NCI-H510A (cell line): ENCODE measurements at regions not wholly inside any gene's neighbourhood (a gene's known extent, or its start where the extent isn't known, plus 50 kb on each side); places are given as distances from the start of the nearest gene placed in this dataset.

Source experiments
- DNase-seq: peaks from one replicate; lab custom pipeline; 2025; lab: John Stamatoyannopoulos, UW

GRCh38 chr7:108973075-108973474 is 403.4 kb downstream of the DNAJB9 start:
- DNase-seq: no peak

- DNase-seq: no peak
Measured at GRCh38 chr7:108974641-108975040, 405.0 kb downstream of the DNAJB9 start.

GRCh38 chr7:108985037-108985436 is 415.4 kb downstream of the DNAJB9 start:
- no peak for DNase-seq

DNA sequence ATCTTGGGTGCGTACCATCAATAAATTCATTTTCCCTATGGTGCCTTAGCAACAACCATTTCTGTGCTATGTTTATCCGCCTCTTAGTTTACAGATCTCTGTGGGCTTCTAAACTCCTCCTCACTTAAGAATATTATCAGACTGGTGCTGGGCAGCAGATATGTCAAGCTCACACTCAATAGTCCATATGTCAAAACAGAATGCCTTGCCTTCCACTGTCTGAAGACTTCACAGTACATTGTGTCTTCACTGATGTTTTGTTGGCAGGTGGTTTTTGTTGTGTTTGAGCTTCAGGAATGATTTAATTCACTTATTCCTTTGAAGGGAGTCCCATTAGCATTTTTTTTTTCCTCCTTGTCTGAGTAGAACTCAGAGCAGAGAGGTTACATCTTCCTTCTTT is 419.6 kb downstream of the DNAJB9 start:
- DNase-seq: no peak

DNA sequence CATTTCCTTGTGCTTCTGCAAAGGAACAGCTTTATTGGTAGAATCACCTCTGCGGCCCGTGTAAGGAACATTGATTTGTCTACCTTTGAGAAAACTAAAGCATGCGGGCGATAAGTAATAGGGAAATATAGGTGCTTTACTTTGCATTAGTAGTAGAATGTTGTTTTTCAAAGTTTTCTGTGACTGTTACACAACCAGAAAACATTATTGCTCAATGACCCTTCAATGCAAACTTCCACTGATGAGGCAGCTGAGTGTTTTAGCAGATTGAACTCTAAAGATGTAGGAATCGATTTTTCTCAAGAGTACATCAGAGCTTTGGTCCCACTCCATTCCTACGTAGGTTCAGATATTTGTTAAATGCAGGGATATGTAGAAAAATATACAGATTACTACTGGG is 427.8 kb downstream of the DNAJB9 start:
- DNase-seq: no peak

- DNase-seq: no peak
Measured at GRCh38 chr7:109003742-109004141, 434.1 kb downstream of the DNAJB9 start.

DNA sequence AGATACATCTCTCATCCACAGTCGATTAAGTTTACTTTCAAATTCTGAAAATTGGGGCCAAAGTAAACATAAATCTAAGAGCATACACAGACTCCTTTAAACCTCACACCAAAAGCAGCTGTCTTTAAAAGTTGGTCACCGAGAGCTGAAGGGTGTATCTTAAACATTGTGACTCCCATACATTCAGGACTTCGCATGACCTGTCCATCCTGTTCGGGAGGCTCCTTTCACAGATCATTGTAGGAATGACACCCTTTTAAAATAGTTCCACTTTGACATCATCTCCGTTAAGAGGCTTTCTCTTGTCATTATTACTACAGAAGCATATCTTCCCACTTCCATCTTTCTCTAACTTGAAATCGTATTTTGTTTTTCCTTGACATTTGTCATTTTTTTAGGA is 440.0 kb downstream of the DNAJB9 start:
- no peak for DNase-seq

- no peak for DNase-seq
Measured at GRCh38 chr7:109020251-109020650, 450.6 kb downstream of the DNAJB9 start.

GRCh38 chr7:109021390-109021789 is 451.7 kb downstream of the DNAJB9 start:
- DNase-seq: no peak

DNA sequence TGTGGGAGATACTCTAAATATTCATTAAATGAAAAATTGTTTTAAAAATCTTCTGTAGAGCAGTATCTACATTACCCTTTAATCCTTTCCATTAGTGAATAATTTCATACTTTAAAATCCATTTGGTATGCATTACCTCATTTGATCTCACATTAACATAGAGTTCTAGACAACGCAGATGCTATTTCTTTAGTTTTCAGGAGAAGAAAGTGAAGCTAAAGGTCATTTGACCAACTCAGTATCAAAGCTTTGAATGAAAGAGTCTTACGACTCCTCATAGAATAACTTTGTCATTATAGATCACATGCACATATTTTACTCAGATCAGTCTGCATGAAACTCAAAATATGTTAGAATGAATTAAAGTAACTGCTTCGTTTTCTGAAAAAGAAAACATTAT is 460.2 kb downstream of the DNAJB9 start:
- no peak for DNase-seq

DNA sequence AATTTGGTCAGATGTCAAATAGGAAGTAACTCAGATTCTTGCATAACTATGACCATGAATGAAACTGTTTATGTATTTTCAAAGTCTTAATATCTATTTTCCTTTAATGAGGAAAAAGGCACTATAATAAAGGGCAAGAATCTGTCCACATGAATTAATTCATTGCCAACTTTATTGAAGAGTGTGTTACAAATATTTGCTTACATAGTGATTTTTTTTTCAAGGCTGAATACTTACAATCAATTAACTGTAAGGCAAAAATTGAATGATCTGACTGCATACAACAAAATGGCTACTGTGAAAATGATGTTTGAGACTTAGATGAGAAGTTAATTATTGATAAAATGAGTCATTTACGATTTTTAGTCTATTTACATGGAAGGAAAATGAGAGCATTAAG is 475.0 kb downstream of the DNAJB9 start:
- DNase-seq: no peak

- no peak for DNase-seq
Measured at GRCh38 chr7:109049366-109049765, 479.7 kb downstream of the DNAJB9 start.

- DNase-seq: no peak
Measured at GRCh38 chr7:109059089-109059488, 489.4 kb downstream of the DNAJB9 start.

GRCh38 chr7:109062798-109063197 is 493.1 kb downstream of the DNAJB9 start:
- no peak for DNase-seq

DNA sequence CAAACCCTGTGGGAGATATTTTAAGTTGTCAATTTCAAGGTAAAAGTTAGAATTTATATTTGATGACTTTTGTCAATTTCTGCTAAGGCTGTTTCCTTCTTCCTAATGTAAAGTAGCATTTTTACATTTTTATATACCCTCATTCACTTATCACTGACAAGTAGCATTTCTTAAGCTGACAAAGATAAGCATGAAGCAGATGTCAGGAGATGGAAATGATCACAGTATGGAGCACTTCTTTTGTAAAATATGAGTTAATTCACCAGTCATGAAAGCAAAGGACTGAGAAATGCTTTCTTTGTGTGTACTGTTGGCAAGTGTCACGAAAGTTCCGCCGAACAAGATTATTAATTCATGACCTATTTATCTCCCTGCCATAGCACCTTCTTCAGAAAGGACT is 503.9 kb downstream of the DNAJB9 start:
- no peak for DNase-seq

- no peak for DNase-seq
Measured at GRCh38 chr7:109076396-109076972, 506.8 kb downstream of the DNAJB9 start.

- DNase-seq: no peak
Measured at GRCh38 chr7:109091042-109091441, 521.4 kb downstream of the DNAJB9 start.

GRCh38 chr7:109092268-109092667 is 522.6 kb downstream of the DNAJB9 start:
- DNase-seq: no peak

GRCh38 chr7:109101332-109101731 is 531.7 kb downstream of the DNAJB9 start:
- DNase-seq: no peak

DNA sequence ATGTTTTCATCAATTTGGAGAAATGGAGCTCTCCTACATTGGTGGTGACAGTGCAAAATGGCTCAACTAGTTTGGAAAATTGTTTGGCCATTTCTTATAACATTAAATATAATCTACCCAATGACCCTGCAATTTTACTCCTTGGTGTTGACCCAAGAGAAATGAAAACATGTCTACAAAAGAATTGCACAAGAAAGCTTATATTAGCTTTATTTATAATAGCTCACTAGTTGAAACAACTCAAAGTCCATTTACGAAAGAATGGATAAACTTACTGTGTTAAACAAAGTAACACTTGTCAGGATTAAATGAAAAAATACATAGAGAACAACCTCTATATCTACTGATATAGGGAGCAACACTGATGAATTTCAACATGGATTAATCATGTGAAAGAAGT is 539.9 kb downstream of the DNAJB9 start:
- no peak for DNase-seq

- DNase-seq: no peak
Measured at GRCh38 chr7:109111086-109111485, 541.4 kb downstream of the DNAJB9 start.

DNA sequence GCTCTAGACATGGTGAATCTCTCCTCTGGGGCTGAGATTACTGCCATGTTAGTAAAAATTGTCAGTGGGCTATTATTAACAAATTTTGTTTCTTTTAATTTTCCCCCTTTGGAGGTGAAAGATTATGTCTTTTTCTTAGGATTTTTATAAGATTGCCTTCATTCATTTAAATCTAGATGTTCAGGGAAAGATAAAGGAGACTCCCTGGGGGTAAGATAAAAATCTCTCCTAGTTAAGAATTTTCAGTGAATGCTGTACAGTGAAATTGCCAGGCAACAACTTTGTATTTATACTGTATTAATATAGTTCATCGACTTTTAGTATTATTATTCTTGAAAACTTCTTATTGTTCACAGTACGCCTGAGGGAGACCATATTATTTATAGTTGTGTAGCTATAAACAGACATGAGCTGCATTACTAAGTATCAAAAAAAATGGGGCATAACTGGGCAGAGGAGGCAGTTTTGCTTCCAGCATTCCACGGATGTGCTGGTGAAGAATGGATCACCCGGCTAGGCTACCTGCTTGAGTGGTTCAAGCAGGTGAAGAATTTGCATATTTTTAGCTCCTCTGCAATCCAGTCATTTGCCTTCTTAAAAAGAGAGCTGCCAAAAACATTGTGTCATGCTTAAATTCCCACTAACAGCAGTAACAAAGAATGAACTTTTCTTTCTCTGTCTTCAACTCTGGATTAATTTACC is 552.1 kb downstream of the DNAJB9 start:
- no peak for DNase-seq

DNA sequence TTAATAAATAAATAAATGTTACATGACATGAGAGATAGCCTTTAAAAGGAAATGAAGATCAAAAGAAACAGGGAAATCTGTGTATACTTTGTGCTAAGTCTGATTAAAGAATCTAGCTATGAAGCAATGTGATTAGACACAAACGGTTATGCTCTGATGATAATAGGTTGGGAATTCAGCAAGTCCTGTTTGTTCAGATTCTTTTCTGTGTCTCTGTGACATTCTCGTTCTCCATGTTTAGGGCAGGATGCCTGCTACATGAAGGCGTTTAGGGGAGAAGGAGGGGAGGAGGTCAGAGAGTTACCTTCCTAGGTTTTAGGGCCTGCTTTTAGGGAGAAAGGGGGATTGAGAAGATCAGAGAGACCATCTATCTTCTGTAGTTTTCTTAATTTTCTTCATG is 555.3 kb downstream of the DNAJB9 start:
- no peak for DNase-seq

DNA sequence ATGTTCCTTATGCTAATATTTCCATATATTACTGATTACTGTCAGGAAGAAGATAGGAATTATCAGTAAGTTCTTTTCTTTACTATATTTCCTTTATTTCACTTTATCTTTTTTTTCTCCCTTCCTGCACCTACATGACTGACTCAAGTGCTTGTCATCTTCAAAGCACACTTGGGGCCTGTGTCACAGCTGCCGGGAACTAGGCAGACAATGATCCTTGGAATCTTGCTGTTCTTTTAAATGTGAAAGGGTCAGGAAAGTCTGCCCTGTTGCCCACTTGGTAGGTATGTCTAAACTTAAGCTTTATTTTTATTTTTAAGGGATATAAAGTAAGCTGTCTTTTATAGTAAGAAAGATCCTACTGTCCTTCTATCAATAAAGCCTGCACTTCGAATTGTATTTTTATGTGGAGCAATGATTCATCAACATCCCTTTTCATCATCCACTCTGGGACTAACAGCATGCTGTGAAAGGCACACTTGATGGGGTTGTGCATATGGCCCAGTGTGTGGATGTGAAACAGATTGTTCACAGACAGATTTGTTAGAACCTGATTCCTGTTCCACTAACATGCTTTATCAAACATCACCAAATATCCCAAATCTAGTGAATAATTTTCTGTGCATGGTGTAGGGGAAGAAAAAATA is 556.9 kb downstream of the DNAJB9 start:
- no peak for DNase-seq
